GM21528 (cell line): ENCODE measurements at regions not wholly inside any gene's neighbourhood (a gene's known extent, or its start where the extent isn't known, plus 50 kb on each side); places are given as distances from the start of the nearest gene placed in this dataset.
"Not testable (repeated sequence)": the region's sequence is repeated elsewhere in the genome, so short reads cannot be mapped to it uniquely, and the experiment has no call there.

Experiments
- ATAC-seq: cut with Tn5 transposase; IDR thresholded peaks from one replicate; pipeline ENCODE4 v1.9.1; 2021; ENCODE audit warnings: mild to moderate bottlenecking, moderate library complexity; ENCODE audit not compliant: unreplicated experiment, low FRiP score

DNA sequence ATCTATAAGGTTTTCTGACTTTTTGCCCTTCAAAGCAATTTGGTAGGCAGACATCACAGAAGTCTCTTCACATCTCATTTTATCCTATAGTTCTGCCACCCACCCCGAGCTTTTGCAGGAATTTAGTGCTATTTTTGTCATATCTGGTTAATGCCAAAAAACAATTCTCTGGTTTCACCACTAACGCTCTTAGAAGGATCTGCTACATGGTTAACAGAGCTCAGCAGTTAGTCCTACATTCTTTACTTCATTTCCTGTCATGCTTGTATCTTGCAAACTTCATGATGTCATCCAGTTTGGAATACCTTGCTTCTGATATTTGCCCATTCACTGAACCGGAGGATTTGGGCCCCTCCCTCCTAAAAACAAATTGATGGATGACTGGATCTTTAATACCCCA, 116.8 kb upstream of the SERPINE2 start:
- ATAC-seq: no peak

DNA sequence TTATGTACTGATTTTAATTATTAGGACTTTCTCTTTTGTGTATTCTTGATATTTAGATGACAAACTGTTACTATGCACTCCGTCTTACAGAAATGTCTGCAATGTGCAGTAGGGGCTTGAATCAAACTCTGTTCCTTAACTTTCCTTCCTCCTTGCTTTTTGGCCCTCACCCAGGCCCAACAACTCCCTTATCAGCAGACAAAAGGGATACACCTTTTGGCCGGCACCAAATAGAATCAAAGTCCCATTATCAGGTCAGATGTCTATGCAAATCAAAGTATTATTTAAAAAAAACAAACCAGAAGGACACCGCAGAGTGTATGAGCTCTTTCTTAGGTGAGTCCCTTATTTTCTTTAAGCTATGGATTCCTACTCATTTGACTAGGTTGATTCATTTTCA, 116.3 kb upstream of the SERPINE2 start:
- ATAC-seq: no peak

DNA sequence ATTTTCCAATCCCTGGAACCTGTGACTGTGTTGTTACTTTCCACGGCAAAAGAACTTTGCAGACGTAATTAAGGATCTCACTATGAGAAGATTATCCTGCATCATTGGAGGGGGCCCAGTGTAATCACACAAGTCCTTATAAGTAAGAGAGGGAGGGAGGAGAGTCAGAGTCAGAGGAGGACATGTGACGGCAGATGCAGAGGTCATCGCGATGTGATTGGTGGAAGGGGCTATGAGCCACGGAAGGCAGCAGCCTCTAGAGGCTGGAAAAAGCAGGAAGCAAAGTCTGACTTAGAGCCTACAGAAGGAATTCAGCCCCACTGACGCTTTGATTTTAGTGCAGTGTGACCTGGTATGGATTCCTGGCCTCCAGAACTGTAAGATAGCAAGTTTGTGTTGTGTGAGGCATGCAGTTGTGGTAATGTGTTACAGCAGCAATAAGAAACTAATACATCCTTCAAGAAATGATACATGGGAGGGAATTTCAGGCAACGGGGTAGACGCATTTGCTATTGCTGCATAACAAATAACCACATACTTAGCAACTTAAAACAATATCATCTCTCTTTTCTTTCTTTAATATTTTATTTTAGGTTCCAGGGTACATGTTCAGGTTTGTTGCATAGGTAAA, 112.7 kb upstream of the SERPINE2 start:
- ATAC-seq: no peak

DNA sequence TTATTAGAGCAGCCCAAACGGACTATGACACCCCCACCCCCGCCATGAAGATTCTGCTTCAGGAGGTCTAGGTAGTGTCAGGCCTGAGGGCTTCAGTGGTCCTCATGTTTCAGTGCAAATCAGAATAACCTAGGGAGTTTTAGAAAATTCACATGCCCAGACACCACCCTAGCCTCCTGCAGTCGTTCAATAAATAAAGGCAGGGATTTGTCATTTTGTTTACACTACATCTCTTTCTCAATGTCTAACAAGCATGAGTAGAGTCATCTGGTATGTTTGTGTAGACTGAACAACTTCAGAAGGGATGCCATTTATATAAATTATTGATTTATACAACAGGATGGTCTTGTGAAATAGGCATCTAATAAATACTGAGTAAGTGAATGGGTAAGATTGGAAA, 112.1 kb upstream of the SERPINE2 start:
- no peak for ATAC-seq

DNA sequence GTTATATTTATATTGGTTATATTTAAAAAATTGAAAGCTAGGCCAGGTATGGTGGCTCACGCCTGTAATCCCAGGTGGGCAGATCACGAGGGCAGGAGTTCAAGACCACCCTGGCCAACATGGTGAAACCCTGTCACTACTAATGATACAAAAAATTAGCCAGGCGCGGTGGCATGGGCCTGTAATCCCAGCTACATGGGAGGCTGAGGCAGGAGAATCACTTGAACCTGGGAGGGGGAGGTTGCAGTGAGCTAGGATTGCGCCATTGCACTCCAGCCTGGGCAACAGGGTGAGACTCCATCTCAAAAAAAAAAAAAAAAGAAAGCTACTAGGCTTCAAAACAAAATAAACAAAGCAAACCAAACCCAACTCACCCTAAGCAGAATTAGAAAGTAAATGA, 109.0 kb upstream of the SERPINE2 start:
- not testable (repeated sequence) for ATAC-seq

DNA sequence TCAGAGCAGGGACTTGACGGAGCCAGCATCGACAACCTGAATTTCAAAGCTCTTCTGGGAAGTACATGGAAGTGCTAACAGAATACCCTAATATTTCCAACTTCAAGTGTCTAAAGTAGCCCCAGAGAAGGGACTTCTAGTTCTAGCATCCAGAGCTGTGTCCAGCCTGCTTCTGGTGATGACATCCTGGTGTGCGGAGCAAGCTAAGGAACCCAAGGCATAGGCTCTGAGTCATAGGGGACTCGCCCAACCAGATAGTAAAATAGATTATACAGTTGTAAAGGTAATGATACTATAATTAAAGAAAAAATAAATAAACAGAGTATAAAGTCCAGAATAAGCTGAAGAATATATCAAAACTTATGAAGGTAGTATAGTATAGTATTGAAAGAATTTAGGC, 108.1 kb upstream of the SERPINE2 start:
- ATAC-seq: no peak

DNA sequence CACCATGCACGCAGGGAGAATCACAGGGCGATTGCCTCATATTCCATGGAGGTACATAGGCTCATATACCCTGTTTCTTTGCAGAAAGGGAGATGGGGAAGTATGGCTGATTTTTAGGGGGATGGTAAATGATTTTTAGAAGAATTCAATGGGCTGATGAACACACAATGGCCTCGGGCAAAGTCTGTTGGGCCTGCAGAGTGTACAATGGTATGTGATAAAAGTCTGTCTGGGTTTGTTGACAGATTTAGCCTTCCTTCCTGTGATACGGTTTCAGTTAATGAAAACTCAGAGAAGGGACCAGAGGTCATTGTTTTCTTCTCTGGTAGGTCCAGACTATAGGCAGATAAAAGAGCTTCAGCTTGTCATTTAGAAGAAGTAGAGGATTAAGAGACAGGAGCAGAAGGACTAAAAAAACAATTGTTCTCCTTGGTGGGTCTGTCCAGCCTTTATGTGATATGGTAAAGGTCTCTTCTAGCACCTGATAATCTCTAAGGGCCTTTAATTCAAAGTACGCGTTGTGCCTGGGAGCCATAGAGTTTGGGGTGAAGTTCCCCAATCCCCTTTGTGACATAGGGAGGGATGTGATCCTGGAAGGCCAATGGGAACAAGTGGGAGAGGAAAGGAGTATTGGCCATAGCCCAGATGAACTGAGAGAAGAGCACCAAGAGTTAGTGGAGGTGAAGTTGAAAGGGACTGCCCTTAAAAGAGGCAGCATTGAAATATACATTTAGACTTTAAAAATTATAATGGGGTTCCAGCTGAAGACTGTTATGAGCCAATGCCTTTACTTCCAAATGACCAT, 107.5 kb upstream of the SERPINE2 start:
- ATAC-seq: no peak

DNA sequence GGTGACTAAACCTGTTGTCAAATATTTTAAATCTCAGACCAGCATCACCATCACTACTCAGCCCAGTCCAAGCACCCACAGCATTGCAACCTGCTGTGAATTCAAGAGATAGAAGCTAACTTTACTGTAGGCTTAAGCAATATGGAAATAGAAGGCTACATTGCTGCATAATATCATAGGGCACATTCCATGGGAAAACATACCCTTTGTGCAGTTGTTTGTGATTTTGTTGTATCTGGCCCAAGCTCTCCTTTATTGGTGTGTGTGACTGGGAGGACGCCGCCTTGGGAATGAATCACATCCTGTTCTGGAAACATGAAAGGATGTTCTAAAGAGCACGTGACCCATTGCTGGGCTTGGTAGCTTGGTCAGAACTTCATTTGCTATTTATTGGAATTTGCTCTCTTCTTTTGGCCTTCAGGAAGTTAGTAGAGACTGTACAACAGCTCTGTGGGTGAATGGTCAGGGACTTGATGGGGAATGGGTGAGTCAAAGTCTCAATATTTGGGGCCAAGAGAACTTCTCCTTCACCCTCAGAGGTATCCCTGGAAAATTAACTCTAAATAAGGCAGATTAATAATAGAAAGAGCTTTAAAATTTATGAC, 106.8 kb upstream of the SERPINE2 start:
- no peak for ATAC-seq

DNA sequence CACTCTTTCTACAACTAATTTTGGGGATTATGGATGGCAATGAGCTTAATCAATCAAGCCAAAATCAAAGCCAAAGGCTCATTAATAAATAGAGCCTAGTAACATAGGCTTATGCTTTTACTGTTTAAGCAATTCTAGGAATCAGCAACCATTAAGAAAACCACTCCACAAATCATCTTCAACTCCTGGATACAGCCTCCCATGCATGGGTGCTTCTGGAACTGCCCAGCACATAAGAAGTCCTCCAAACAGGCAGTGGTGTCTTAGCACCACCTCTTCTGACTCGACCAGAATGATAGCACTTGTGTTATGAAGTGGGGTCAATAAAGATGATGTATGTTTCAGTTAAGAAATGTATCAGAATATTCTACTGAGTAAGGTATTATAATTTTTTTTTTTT, 104.4 kb upstream of the SERPINE2 start:
- ATAC-seq: no peak

DNA sequence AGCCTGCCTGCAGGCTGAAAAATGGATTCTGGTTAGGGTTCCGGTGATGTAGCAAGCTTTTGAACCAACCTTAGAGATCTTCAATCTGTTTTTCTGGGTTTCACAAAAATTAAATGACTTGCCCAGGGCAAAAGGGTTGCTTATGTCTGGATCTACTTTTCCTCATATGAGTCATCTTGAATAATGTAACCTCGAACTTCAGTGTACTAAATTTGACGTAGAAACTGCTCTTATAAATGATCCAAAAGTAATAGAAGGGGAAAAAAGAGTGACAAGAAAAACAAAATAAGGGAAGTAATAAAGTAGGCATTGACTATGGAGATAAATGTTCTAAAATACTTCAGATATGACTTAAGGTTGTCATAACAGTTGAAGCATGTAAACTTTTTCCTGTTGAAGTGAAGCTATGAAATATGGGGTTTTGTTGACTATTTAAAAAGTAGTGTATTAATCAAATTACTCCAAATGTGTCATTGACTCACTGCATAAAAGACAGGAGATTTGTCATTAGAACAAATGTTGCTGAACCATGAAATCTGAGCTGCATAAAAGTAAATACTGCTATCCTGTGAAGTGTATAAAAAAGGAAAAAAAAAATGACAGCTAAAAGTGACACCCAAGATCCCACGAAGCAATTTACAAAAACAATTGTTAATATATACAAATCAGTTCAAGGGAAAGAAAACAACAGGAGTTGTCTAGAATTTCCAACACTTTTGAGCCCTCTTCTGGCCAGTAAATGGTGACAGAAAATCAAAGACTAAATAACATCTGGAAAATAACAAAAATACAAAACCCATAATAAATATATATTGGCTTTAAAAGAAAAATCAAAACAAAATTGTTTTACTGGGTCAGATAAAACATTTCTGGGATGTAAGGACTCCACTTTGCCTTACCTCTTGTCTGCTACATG, 103.6 kb upstream of the SERPINE2 start:
- ATAC-seq: no peak

DNA sequence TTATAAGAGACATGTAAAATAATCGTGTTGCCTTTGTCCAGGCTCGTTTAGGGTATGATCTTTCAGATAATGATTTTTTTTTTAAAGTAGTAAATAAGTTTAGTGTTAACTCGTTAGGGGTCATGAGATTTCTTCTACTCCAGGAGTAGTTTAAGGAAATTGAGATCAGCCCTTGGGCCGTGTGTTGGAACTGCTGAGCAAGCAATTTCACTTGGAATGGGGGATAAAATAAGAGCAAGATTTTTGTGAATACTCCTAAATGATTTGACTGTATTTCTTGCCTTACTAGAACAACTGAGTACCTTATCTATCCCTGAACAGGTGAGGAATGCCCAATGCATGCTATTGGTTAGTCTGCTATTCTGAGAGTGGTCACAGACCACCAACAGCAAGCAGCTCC, 102.2 kb upstream of the SERPINE2 start:
- no peak for ATAC-seq

DNA sequence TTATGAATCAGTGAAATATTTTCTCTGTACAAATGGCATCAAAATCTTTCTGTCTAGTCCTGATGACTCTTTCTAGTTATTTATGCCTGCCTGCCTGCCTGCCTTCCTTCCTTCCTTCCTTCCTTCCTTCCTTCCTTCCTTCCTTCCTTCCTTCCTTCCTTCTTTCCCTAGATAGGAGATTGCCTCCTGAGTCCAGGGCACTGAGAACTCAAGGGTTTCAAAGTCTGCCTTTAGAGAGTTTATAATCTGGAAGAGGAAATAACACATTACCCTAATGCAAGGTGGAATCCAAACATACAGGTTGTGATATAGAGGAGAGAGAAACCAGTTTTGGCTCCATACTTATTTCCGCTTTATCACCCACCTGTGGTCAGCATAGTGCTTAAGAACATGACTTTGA, 98.1 kb upstream of the SERPINE2 start:
- ATAC-seq: no peak

DNA sequence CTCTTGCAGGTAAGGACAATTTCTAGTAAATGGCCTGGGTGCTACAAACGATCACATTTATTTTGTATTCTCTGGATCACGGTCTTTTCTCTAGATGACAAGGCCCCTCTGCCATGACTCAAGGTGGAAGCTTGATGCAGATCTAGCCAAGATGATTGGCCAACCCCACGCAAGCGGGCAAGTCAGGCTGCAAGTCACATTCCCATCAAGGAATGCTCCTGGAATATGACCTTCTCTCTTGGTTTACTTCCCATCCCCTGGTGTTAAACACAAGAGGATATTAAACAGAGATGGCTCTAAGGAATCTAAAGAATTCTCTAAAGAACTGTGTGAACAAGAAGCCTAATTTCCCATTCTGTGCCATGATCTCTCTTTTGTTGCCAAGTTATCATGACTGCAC, 97.3 kb upstream of the SERPINE2 start:
- ATAC-seq: no peak

DNA sequence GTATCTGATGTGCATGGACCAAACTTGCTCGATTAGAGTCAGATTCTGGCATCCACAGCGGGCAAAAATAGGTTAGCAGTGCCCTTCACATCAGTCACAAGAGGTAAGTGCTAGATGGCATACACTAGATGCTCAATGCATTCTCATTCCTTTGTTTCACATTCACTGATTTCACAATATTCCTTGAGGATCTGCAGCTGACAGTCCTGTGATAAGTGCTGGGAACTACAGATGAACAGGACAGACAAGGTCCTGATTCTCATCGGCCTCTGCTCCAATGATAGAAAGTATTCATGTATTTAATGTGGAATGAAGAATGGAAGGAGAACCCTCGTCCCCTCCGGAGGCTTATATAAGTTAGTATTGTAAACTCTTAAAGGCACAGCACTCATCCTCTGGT, 96.8 kb upstream of the SERPINE2 start:
- no peak for ATAC-seq

DNA sequence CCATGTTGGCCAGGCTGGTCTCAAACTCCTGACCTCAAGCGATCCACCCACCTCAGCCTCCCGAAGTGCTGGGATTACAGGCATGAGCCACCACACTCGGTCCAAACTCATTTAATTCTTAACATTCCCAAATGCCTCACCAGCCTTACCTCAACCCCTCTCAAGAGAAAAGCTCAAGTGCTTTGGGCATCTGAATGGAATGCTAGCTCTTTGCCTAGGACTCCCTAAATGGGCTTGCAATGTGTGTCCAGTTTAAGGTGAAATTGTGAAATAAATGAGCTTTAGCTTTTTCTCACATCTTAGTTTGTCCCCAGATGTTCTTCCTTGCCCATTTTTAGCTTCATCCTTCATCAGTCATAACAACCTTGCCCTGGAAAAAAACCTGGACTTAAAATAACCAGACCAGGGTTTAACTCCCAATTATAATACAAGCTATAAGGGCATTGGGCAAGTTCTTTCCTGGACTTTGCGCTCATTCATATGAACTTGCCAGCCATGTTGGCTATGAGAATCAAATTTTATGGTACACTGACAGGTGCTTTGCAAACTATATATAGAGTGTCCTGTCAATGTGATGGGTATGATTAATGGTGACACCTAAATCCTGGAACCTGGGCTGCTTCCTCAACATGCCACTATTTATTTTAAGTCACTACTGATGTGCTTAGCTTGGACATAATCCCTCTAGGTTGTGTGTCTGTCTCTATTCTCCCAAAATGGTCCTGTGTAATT, 95.1 kb upstream of the SERPINE2 start:
- no peak for ATAC-seq

DNA sequence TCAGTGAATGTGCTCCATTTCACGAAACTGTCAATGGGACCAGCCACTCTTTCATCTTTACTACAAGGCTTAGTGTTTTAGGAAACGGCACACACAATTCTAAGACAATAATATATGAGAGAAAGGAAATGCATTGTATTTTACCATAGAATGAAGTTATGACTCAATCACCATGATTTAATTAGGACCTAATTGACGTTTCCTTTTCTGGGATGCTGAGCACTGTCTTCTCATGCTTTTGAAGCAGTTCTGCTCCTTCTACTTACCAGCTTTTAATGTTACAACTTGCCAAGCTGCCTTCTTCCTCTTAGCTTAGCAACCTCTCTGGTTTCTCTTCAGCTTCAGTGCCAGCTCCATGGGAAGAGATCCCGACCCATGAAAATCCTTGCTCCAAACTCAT, 94.3 kb upstream of the SERPINE2 start:
- no peak for ATAC-seq

DNA sequence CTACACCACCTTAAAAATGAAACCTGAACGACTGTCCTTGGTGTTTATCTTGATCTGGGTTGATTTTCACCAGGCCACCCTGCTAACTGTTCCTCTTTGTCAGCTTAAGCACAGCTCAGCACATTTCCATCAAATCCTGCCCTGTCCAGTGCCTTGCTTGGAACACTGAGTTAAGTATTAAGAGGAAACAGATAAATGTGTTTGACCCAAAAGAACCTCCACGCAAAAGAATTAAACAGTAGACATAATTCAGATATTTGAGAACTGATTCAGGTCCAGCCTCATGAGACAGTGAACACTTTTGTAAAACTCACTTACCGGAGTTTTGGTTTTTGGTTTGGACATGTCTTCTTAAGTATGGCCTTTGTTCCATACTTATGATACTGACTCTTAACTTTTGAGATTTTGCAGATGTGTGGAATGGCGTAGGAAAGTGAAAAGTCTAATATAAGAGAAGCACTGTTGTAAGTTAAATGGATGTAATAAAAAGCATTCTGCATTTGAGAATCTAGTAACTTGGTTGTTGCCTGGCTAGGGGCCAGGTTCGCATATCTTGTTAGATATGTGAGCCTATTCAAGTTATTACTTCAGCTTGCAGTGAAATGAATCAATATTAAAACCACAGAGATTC, 88.9 kb upstream of the SERPINE2 start:
- ATAC-seq: no peak

DNA sequence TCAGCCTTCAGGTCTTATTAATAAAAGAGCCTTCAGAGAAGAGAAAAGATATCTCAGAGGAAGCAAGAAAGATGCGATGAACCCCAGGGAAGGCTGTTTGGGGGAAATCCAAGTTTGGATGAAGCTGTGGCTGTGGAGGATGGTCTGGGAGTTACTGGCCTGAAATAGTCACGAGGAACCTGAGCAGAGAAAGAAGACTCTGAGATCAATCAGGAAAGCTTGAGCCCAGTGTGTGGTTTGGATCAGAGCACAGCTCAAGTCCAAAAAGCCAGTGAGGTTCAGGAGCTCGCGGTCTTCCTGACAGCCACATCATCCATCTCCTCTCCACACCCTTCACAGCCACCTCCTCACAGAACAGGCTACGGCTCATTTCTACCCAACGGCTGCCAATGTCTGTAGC, 87.4 kb upstream of the SERPINE2 start:
- no peak for ATAC-seq

DNA sequence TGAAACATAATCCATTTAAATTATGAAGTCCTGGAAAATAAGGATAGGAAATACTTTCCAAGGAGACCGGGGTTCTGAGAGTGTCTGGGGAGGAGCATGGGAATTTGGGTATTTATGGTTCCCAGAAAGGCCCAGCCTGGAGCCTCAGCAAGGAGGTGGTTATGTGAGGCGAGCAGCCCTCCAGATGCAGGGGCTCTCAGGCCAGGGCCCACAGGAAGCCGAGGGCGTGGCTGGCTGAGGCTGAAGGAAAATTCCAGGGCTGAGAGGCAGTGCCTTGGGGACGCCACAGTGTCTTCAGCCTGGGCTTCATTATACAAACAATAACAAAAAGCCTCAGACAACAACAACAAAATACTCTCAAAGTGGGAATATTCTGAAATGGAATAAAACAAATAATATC, 86.9 kb upstream of the SERPINE2 start:
- no peak for ATAC-seq

DNA sequence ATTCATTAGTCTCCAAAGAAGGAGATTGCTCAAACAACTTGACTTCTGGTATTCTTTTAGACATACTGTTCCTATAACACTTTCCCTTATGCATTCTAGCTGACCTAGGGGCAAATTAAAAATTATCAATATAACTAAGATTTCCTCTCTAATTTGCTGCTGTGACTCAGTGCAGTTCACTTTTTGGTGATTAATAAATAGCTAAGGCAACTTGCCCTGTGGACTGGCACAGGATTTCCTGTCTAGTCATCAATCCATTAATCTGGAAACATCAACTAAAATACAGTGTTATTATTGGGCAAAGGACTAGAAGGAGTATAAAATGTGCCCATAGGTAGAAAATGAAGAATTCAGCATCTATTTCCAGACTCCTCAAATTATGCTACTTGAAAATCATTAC, 83.5 kb upstream of the SERPINE2 start:
- no peak for ATAC-seq
